ENCODE measurements at regions not wholly inside any gene's neighbourhood (a gene's known extent, or its start where the extent isn't known, plus 50 kb on each side); places are given as distances from the start of the nearest gene placed in this dataset.

DNA sequence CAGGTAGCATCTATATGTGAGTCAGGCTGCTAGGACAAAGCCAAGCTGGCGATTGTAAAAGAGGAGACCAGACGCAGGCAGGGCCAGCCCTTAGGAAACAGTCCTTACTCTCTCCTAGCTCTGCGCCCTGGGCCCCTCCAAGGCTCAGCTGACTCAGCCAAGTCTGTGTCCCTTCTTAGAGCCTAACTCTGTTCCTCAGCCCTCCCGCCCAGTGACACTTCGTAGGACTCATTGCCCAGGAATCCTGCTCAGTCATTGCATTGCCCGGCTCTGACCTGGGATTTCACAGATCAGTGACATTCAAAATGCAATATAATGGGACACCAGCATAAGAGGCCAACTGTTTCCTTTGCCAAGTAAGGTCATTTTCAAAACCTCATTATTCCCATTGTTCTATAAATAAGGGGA lies 244.2 kb downstream of the TLE3 start:
- Histone ChIP-seq H3K4me3 (ENCODE audit: low read length) (no peak overlapping the region), H3K4me1 (ENCODE audit: insufficient read depth, low read length) (peaks cover 7% of the 10 kb centered on the region), H3K9me3 (ENCODE audit: low read depth, low read length) (no peaks in the 10 kb centered on the region), H3K27me3 (ENCODE audit: insufficient read depth, low read length) (no peaks in the 10 kb centered on the region)

DNA sequence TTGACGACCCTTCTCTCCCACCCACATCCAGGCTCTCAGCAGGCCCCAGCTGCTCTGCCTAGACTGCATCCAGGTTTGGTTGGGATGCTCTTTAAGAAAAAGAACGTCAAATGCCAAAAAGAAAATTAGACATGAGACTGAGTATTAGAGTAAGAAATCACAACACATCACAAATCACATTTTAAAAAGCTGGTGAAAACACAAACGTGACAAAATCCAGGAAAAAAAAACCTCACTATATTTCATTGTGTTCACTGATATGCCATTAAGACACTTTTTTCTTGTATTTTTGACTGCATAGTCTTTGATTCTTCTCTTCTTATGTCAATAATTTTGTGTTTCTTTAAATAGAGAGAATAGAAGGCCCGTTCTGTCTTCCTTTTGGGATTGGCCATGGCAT lies 243.7 kb downstream of the TLE3 start:
- no peaks in the 10 kb centered on the region for H3K27me3 ChIP-seq (ENCODE audit: insufficient read depth, low read length)
- H3K9me3 ChIP-seq (ENCODE audit: low read depth, low read length) = no peaks in the 10 kb centered on the region
- no peak overlapping the region for H3K4me3 ChIP-seq (ENCODE audit: low read length)
- peaks cover 7% of the 10 kb centered on the region for H3K4me1 ChIP-seq (ENCODE audit: insufficient read depth, low read length)

DNA sequence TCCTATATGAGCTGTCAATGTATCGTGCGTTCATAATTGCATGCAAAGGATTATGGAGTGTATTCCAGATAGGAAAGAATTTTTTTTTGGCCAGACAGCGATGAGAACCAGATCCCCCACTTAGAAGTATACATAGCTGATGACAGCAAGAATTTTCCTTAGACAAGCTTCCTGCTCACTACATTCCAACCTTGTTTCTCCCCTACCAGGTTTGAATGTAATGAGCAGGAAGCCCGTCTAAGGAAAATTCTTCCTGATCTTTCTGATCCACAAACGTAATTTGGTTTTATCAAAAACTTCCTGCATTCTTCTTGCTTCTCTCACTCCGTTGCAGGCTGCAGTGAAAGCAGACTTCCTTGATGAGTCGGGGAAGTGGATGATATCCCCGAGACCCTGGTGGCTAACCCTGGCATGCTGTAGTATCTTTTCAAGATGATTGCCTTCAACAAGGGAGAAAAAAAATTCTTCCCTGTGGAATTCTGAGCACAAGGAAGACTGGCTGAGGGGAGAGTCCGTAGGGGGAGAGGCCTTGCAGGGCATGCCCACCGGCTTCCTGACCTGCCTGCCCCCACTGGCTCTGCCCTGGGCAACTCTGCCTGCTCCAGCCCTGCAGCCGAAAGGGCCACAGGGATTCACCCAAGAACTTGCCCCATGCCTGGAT lies 243.1 kb downstream of the TLE3 start:
- H3K4me3 ChIP-seq (ENCODE audit: low read length) = no peak overlapping the region
- no peaks in the 10 kb centered on the region for H3K27me3 ChIP-seq (ENCODE audit: insufficient read depth, low read length)
- no peaks in the 10 kb centered on the region for H3K9me3 ChIP-seq (ENCODE audit: low read depth, low read length)
- H3K4me1 ChIP-seq (ENCODE audit: insufficient read depth, low read length) = peaks cover 7% of the 10 kb centered on the region

DNA sequence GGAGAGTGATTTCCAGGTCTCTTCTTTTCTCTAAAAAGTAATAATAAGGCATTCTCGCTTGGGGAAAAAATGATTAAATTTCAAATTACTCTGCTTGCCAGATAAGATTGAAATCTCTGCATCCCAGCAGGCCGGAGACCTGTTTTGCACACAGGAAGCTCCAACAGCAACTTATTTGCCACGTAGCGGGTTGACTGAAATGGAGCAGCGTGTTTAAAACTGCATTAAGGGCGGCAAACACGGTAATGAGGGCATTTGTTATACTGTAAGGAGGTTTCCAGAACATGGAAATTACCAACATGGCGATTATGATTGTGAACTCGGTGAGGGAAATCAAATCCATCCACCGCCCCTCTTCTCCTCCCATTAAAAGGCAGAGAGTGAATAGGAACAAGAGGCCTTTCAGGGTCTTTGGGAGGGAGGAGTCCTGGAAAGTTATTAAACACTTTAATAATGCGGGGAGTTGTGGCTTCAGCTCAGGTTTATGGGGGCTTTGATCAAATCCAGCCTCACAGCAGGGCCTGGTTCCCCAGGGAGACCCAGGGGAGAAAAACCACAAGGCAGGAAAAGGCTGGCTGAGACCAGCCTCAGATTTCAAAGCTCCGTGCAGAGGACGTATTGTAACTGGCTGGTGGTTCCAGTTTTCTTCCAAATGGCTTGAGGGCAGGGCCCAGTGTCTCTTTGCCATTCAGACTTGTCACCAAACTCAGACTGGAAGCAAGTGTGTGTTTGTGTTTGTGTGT lies 242.3 kb downstream of the TLE3 start:
- Histone ChIP-seq H3K4me1 (ENCODE audit: insufficient read depth, low read length) (peaks cover 7% of the 10 kb centered on the region), H3K4me3 (ENCODE audit: low read length) (no peak overlapping the region), H3K27me3 (ENCODE audit: insufficient read depth, low read length) (no peaks in the 10 kb centered on the region), H3K9me3 (ENCODE audit: low read depth, low read length) (no peaks in the 10 kb centered on the region)

DNA sequence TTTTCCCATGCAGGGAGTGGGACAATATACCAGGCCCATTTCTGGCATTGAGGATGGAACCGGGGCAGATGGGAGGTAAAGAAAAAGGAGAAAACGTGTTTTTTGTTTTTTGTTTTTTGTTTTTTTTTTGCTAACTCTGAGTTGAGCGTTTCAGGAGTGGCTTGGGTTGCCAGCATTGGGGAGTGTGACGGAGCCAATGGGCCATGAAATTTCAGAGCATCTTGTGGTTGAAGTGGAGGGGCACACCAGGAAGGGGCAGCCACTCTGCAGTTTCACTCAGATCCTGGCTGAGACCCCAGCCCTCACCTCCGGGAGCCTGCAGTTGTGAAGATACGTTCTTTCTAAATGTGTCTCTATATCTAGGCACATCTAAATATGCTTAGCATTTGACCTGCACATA lies 240.5 kb downstream of the TLE3 start:
- peaks cover 7% of the 10 kb centered on the region for H3K4me1 ChIP-seq (ENCODE audit: insufficient read depth, low read length)
- H3K4me3 ChIP-seq (ENCODE audit: low read length) = no peak overlapping the region
- no peaks in the 10 kb centered on the region for H3K27me3 ChIP-seq (ENCODE audit: insufficient read depth, low read length)
- H3K9me3 ChIP-seq (ENCODE audit: low read depth, low read length) = no peaks in the 10 kb centered on the region

DNA sequence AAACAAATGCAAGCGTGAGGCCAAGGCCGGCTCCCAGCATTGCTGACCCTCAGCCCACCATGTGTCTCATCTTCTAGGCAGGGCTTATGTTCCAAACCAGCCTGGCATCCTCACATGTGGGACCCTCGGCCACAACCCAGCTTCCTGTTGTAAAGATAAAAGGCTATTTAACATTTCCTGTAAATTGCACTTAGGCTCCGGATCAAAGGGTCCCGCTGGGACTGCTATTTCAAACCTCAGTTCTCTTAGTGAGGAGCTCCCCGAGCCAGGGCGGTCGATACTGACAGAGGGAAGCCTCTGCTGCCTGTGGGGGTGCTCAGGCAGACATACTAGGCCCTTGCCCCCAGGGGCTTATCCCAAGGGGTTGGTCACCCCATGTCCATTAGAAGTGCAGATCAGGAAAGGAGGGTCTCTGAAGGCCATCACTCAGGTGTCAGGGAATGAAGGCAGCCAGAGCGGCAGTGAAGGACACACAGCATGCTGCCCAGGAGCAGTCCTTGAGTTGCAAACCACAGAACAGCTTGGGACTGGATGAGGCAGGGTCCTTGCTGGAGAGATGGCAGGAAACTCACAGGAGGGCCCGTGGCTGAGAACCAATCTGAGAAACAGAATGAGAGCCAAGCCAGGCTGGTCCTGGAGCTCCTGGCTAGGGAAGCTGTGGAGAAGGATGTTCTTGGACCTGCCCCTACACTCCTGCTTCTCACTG lies 239.9 kb downstream of the TLE3 start:
- Histone ChIP-seq H3K27me3 (ENCODE audit: insufficient read depth, low read length) (no peaks in the 10 kb centered on the region), H3K4me1 (ENCODE audit: insufficient read depth, low read length) (peaks cover 7% of the 10 kb centered on the region), H3K9me3 (ENCODE audit: low read depth, low read length) (no peaks in the 10 kb centered on the region), H3K4me3 (ENCODE audit: low read length) (no peak overlapping the region)

DNA sequence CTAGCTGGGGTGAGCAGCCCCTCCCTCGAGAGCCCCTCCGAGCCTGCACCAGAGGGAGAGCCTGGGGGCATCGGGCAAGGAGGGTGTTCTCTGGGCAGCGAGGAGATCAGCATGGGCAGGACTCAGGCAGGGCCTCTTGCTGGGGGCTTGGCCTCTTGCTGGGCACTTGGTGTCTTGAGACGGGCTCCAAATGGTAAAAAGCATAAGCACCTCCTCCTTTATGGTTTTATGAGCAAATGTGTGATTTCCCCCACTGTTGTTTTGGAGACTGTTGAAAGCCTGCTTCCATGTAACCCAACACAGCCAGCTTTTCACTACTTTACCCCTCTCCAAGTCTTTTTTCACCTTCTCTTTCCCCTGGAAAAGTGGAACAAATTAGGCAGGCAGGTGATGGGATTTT lies 239.3 kb downstream of the TLE3 start:
- Histone ChIP-seq H3K4me1 (ENCODE audit: insufficient read depth, low read length) (peaks cover 7% of the 10 kb centered on the region), H3K4me3 (ENCODE audit: low read length) (no peak overlapping the region), H3K27me3 (ENCODE audit: insufficient read depth, low read length) (no peaks in the 10 kb centered on the region), H3K9me3 (ENCODE audit: low read depth, low read length) (no peaks in the 10 kb centered on the region)

DNA sequence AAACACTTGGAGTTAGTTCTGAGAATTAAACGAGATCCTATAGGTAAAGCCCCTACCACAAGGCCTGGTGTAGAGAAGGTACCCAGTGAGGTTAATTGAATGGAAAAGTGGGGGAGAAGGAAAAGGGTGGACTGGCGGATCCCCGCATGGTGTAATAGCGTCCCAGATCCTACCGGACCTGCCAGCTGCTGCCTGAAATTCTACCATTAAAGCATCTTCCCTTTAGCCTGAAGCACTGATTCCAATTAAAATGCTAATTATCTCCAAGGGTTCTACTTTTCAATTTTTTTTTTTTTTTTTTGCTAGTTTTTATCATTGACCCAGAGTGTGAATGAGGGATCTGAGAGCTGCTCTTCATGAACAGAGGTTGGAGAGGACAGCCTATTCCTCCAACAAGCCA lies 237.9 kb downstream of the TLE3 start:
- Histone ChIP-seq H3K27me3 (ENCODE audit: insufficient read depth, low read length) (no peaks in the 10 kb centered on the region), H3K4me3 (ENCODE audit: low read length) (no peak overlapping the region), H3K9me3 (ENCODE audit: low read depth, low read length) (no peaks in the 10 kb centered on the region)

DNA sequence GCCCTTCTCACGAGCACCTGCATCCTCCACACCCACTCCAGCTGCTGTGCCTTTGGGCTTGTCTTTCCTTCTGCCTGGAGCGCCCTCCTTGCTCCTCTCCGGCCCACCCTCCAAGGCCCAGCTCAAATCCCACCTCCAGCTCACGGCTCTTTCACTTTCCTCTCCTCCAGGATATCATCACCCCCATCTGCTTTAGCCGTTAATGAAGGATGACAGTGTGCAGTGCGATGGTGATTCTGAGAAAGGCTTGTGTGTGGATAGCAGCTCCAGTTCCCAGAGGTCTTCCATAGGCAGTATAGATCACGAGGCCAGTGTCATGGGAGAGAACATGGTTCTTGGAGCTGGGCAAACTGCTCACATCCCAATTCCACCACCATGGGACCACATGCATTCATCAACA lies 237.4 kb downstream of the TLE3 start:
- H3K27me3 ChIP-seq (ENCODE audit: insufficient read depth, low read length) = no peaks in the 10 kb centered on the region
- peaks cover 7% of the 10 kb centered on the region for H3K4me1 ChIP-seq (ENCODE audit: insufficient read depth, low read length)
- H3K9me3 ChIP-seq (ENCODE audit: low read depth, low read length) = no peaks in the 10 kb centered on the region
- H3K4me3 ChIP-seq (ENCODE audit: low read length) = no peak overlapping the region

More for the DNA sequence above, 237.9 kb downstream of the TLE3 start:
- H3K4me1 ChIP-seq (ENCODE audit: insufficient read depth, low read length) = peaks cover 7% of the 10 kb centered on the region

DNA sequence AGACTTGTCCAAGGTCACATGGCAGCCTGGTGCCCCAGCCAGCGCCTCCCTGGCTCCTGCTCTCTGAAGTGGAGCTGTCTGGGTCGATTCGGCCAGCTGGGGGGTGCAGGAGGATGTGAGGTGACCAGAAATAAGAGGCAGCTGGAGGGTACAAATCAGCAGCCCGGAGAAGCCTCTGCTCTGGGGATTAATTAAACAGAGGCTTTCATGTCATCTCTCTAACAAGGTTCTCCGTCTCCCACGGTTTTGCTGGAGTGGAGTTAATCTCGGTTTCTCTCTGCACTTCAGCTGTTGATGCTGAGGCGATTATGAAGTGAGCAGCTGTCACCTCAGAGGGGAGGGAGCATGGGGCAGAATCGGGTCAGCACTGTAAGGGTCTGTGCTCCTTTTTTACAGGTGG lies 236.8 kb downstream of the TLE3 start:
- Histone ChIP-seq H3K9me3 (ENCODE audit: low read depth, low read length) (no peaks in the 10 kb centered on the region), H3K4me3 (ENCODE audit: low read length) (no peak overlapping the region), H3K4me1 (ENCODE audit: insufficient read depth, low read length) (peaks cover 7% of the 10 kb centered on the region), H3K27me3 (ENCODE audit: insufficient read depth, low read length) (no peaks in the 10 kb centered on the region)

DNA sequence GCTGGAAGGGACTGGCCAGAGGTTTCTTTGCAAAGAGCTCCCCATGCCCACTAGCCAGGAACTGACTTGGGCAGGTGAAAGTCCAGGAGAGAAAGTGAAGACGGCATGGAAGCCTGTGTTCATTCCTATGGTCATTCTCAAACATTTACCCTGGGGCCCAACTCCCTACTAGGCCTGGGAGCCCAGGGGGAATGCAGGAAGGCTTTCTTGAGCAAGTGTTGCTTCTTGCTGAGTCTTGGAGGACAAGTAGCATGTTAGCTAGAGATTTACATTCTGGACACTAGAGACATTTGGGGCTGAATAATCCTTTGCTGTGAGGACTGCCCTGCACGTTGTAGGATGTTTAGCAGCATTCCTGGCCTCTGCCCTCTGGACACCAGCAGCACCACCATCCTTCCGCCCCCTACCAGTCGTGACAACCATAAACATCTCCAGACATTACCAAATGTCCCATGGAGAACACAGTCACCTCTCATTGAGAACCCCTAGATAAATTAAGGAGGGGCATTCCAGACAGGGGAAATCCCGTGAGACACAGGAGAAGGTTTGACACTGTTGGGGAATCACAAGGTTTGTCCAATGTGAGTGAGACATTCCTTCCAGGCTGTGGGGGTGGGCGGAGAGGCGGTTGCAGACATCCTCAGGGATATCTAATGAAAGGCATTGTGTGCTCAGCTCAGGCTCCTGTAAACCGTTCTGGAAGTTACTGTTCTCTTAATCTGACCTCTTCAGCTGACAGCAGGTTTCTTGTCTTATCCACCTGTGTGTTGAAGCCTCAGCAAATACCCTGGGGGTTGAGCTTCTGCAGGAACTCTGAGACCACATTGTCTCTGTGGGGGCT lies 236.2 kb downstream of the TLE3 start:
- Histone ChIP-seq H3K9me3 (ENCODE audit: low read depth, low read length) (no peaks in the 10 kb centered on the region), H3K27me3 (ENCODE audit: insufficient read depth, low read length) (no peaks in the 10 kb centered on the region), H3K4me3 (ENCODE audit: low read length) (no peak overlapping the region), H3K4me1 (ENCODE audit: insufficient read depth, low read length) (peaks cover 7% of the 10 kb centered on the region)

DNA sequence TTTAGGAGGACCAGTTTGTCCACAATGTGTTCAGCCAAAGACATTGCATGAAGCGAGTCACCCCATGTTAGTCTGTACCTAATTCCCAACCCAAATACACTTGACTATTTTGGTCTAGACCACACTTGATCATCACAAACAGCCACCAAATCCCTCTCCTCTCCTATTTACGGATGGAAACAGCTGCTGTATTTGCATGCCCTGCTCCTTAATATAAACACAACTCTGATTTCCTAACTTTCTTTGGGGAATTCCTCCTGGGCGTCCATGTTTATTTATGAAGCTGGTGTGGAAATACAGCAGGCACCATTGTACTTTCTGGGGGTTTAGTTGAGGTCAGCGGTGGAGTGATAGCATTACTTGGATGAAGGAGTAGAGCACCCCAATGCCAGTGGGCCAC lies 235.2 kb downstream of the TLE3 start:
- H3K27me3 ChIP-seq (ENCODE audit: insufficient read depth, low read length) = no peaks in the 10 kb centered on the region
- no peak overlapping the region for H3K4me3 ChIP-seq (ENCODE audit: low read length)
- no peaks in the 10 kb centered on the region for H3K9me3 ChIP-seq (ENCODE audit: low read depth, low read length)
- peaks cover 7% of the 10 kb centered on the region for H3K4me1 ChIP-seq (ENCODE audit: insufficient read depth, low read length)

DNA sequence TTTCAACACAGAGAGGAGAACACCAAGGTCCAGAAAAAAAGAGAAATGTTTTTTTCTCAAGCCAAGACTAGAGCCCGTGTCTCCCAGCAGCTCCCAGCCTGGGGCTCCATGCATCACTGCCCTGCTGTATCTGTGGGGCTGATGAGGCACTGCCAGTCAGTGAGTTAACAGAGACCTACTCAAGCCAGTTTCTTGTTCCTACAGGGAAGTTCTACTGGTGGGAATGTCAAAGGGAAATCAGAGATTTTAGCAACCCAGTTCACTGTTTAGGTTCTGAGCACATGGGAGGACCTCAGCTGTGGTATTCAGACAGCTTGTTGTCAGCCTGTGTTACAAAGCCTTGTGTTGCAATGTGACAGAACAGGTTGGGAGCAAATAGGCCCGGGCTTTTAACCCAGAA lies 234.3 kb downstream of the TLE3 start:
- Histone ChIP-seq H3K4me1 (ENCODE audit: insufficient read depth, low read length) (no peaks in the 10 kb centered on the region), H3K9me3 (ENCODE audit: low read depth, low read length) (no peaks in the 10 kb centered on the region), H3K27me3 (ENCODE audit: insufficient read depth, low read length) (no peaks in the 10 kb centered on the region), H3K4me3 (ENCODE audit: low read length) (no peak overlapping the region)

DNA sequence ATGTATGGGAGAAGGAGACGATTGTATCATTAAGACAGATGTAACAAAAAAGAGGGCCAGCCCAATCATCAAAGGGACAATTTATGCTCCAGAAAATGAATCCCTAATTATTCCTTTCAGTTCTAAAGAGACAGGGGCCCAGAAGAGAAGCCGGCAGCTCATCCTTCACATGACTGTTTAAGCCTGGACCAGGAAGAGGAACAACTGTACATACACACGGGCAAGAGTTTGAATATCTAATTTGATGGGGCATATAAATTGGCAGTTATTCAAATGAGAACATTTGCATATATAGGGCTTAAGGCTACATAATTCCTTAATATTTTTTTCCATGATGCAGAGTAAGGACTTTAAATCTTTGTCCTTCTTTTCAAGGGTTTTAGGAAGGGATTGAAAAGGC lies 232.3 kb downstream of the TLE3 start:
- Histone ChIP-seq H3K4me1 (ENCODE audit: insufficient read depth, low read length) (no peaks in the 10 kb centered on the region), H3K9me3 (ENCODE audit: low read depth, low read length) (no peaks in the 10 kb centered on the region), H3K27me3 (ENCODE audit: insufficient read depth, low read length) (no peaks in the 10 kb centered on the region), H3K4me3 (ENCODE audit: low read length) (no peak overlapping the region)

DNA sequence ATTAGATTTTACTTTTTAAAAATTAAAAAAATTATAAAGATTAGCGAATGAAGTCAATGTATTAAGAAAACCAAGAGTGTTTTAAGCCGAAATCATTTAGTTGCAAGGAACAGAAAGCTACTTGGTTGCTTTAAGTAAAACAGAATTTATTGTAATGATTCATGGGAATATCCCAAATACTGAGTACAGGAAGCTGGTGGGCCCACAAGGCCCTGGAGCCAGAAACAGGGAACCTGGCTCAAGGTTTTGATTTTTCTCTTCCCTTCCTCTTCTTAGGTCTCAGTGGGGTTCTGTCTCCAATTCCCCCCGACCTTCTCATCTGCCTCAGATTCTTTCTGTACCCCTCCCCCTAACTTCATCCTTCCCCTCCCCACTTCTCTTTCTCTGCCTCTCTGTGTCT lies 229.0 kb downstream of the TLE3 start:
- Histone ChIP-seq H3K9me3 (ENCODE audit: low read depth, low read length) (peaks cover under 1% of the 10 kb centered on the region), H3K27me3 (ENCODE audit: insufficient read depth, low read length) (no peaks in the 10 kb centered on the region), H3K4me3 (ENCODE audit: low read length) (no peak overlapping the region), H3K4me1 (ENCODE audit: insufficient read depth, low read length) (no peaks in the 10 kb centered on the region)
